ENCODE measurements at regions not wholly inside any gene's neighbourhood (a gene's known extent, or its start where the extent isn't known, plus 50 kb on each side); places are given as distances from the start of the nearest gene placed in this dataset.

DNA sequence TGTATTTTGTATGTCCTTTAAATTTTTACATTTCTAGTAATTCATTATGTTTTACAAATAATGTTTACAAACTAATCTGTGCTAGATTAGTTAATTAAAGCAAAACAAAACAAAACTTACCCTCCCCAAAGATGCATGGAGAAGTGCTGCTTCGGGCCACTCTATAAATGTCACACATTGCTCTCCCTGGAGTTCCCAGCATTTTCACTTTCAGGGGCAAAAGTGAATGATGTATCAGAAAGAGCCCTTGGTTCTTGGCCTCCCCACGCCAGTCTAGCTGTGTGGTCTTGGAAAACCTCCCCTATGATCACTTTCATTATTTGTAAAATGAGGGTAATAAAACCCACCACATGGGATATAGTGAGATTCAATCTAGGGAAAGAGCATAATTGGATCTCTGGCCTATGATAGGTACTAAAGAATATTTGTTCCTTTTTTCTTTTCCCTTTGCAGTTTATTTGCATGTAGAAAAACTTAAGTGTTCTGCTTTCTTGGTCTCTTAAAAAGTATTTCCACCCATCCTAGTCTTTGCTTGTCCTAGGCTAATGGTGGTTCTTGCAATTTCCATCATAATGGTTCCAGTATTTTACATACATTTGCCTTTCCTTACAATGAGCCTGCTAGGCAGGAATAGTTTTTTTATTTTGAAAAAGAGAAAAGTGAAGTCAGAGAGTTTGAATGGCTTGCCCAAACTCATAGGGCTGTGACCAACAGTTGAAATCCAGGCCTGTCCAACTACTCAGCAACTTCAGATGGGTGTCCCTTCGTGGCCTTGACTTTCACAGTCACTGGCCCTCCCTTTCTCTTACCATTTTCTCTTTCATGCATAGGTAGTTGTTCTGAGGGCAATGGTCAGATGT is 184.5 kb upstream of the KLF4 start:
- Mint-ChIP-seq H3K27ac (no peak overlapping the region), H3K4me1 (peaks cover 2% of the 10 kb centered on the region), H3K27me3 (no peaks in the 10 kb centered on the region), H3K9me3 (no peaks in the 10 kb centered on the region), H3K36me3 (ENCODE audit: low read depth) (no peaks in the 10 kb centered on the region), H3K4me3 (no peak overlapping the region)
- no peak for DNase-seq
- no peak for ATAC-seq

- H3K4me1 Mint-ChIP-seq, result peaks cover 2% of the 10 kb centered on the region
- H3K27me3 Mint-ChIP-seq, result no peaks in the 10 kb centered on the region
- ATAC-seq, result no peak
- no peaks in the 10 kb centered on the region for H3K9me3 Mint-ChIP-seq
- H3K4me3 Mint-ChIP-seq, result no peak overlapping the region
- H3K36me3 Mint-ChIP-seq (ENCODE audit: low read depth), result no peaks in the 10 kb centered on the region
- DNase-seq, result no peak
- no peak overlapping the region for H3K27ac Mint-ChIP-seq
Measured at GRCh38 chr9:107671588-107671987, 182.0 kb upstream of the KLF4 start.

GRCh38 chr9:107669422-107669821 is 179.9 kb upstream of the KLF4 start:
- Mint-ChIP-seq H3K27me3 (no peaks in the 10 kb centered on the region), H3K27ac (no peak overlapping the region), H3K4me1 (no peaks in the 10 kb centered on the region), H3K4me3 (no peak overlapping the region), H3K36me3 (ENCODE audit: low read depth) (no peaks in the 10 kb centered on the region), H3K9me3 (no peaks in the 10 kb centered on the region)
- DNase-seq, result no peak
- ATAC-seq, result no peak

GRCh38 chr9:107667231-107668070 is 177.9 kb upstream of the KLF4 start:
- no peak overlapping the region for H3K4me3 Mint-ChIP-seq
- DNase-seq, result no peak
- H3K36me3 Mint-ChIP-seq (ENCODE audit: low read depth), result no peaks in the 10 kb centered on the region
- H3K9me3 Mint-ChIP-seq, result no peaks in the 10 kb centered on the region
- no peak for ATAC-seq
- no peak overlapping the region for H3K27ac Mint-ChIP-seq
- no peaks in the 10 kb centered on the region for H3K27me3 Mint-ChIP-seq
- H3K4me1 Mint-ChIP-seq, result no peaks in the 10 kb centered on the region

DNA sequence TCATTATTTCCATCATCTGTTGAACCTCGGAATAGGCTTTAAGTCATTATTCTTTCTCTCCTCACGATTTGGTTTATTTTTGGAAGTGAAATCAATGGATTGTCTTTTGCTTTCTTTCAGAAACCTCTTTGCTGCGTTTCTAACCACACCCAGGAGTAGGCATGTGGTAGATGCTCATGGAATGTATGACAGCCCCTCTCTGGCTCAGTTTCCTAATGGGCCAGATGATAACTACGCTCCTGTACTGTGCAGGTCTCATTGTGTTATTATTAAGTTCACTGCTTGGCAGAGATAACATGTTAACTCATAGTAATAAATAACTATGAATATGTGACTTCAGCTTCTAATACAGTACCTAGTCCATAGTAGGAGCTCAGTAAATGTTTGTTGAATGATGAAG is 175.5 kb upstream of the KLF4 start:
- Mint-ChIP-seq H3K36me3 (ENCODE audit: low read depth) (no peaks in the 10 kb centered on the region), H3K9me3 (no peaks in the 10 kb centered on the region), H3K4me1 (no peaks in the 10 kb centered on the region), H3K4me3 (no peak overlapping the region), H3K27ac (no peak overlapping the region), H3K27me3 (no peaks in the 10 kb centered on the region)
- ATAC-seq (no peak), DNase-seq (no peak)

DNA sequence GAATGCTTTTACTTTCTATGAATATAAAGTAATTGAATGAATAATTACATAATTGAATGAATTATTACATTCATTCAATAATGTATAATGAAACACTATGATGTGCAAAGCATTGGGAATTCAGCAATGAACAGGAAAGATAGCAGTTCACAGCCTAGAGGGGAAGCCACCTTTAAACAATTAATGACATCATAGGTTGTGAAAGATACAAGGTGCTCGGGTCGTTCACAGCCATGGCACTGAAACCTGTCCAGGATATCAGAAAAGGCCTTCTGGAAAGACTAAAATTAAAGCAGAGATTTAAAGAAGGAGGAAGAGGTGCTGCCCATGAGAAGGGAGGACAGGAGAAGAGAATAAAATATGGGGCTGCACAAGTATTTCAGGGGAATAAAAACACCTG is 171.4 kb upstream of the KLF4 start:
- H3K27me3 Mint-ChIP-seq, result no peaks in the 10 kb centered on the region

DNA sequence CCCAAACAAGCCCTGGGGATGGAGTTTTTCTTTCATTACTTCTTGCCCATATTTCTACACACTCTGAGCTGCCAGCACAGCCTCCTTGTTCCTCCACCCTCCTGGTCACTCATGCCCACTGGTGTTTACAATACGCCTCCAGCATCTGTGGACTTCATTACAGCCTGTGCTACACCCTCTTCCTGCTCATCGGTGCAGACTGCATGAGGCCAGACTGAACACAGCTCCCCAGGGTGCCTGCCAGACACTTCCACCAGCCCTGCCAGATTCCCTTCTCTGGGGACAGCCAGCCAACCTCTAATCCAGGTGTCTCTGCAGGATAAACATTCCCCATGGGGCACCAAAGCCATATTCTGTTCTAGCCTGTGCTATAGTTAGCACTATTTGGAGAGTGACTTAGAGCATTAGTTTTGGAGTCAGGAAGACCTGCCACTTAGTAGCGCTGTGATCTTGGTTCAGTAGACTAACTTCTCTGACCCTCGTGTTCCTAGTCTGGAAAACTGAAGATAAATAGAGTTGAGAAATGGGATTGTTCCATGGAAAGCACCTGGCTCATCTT is 163.8 kb upstream of the KLF4 start:
- H3K4me1 Mint-ChIP-seq, result no peaks in the 10 kb centered on the region
- H3K9me3 Mint-ChIP-seq, result peaks cover 6% of the 10 kb centered on the region
- H3K36me3 Mint-ChIP-seq (ENCODE audit: low read depth), result no peaks in the 10 kb centered on the region
- H3K27ac Mint-ChIP-seq, result no peak overlapping the region
- ATAC-seq (no peak), DNase-seq (no peak)
- no peak overlapping the region for H3K4me3 Mint-ChIP-seq
- H3K27me3 Mint-ChIP-seq, result peaks cover 4% of the 10 kb centered on the region

More for the DNA sequence above, 171.4 kb upstream of the KLF4 start:
- Mint-ChIP-seq H3K4me1 (no peaks in the 10 kb centered on the region), H3K9me3 (peaks cover 7% of the 10 kb centered on the region), H3K27ac (no peak overlapping the region), H3K4me3 (no peak overlapping the region), H3K36me3 (ENCODE audit: low read depth) (no peaks in the 10 kb centered on the region)
- ATAC-seq (no peak), DNase-seq (no peak)

DNA sequence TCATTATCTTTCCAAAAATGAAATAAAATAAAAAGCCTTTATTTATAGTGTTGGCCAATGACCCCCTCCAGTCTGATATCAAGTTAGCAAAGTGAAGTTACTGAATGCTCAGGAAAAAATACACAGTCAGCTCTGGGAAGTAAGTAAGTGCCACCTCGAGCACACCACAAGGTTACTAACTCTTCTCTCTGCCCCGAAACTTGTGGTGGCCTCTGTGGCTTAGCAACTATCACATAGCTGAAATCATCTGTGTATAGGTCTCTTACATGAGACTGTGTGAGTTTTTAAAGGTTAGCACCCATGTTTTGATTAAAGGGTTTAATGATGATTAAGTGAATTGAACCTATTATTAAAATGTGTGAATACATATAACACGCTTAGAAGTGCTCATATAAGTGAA is 161.4 kb upstream of the KLF4 start:
- Mint-ChIP-seq H3K4me1 (no peaks in the 10 kb centered on the region), H3K4me3 (no peak overlapping the region), H3K9me3 (peaks cover 4% of the 10 kb centered on the region), H3K27me3 (peaks cover 4% of the 10 kb centered on the region), H3K27ac (no peak overlapping the region), H3K36me3 (ENCODE audit: low read depth) (no peaks in the 10 kb centered on the region)
- DNase-seq, result no peak
- no peak for ATAC-seq

DNA sequence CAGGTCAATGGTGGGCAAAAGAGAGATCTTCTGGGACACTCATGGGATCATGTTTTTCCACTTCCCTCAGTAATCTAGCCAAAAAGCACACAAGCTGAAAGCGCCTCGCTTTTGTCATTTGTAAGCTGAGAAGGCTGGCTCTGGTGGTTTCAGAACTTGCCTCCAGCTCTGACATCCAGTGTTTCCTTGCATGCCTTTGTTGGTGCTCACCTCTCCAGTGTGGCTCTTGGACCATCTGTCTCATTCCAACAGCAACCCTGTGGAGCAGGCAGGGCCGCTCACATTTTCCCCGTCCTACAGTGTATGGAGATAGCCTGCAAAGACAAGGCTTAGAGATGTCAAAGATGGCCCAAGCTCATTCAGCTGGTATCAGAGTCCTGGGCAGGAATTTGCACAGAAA is 160.8 kb upstream of the KLF4 start:
- Mint-ChIP-seq H3K4me3 (no peak overlapping the region), H3K4me1 (no peaks in the 10 kb centered on the region), H3K36me3 (ENCODE audit: low read depth) (no peaks in the 10 kb centered on the region), H3K27ac (no peak overlapping the region), H3K27me3 (peaks cover 4% of the 10 kb centered on the region), H3K9me3 (peaks cover 4% of the 10 kb centered on the region)
- no peak for ATAC-seq
- DNase-seq, result no peak

DNA sequence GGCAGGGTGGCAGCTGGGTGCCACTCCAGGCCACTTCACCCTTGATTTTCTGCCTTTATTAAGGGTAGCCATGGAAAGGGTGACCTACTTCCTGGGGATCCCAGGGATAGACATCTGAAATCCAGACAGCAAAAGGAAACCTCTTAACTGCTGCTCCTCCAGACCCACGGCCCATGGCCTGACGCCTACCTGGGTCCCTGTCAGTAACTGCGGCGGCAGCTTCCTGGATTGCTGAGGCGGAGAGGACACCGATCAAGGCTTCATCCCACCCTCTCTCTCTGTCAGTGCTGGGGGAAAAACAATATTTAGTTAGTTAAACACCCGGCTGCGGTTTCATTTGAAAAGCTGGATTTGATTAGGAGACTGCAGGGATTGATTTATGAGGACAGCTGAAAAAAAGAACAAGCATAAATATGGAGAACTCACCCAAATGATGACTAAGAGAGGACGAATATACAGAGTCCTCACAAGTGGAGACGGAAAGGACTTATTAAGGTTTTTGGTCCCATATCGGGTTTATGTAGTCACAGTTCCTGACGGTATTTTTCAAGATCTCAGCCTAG is 158.7 kb upstream of the KLF4 start:
- H3K4me3 Mint-ChIP-seq, result no peak overlapping the region
- peaks cover under 1% of the 10 kb centered on the region for H3K27me3 Mint-ChIP-seq
- H3K36me3 Mint-ChIP-seq (ENCODE audit: low read depth), result no peaks in the 10 kb centered on the region
- no peak overlapping the region for H3K27ac Mint-ChIP-seq
- H3K4me1 Mint-ChIP-seq, result no peaks in the 10 kb centered on the region
- ATAC-seq, result no peak
- DNase-seq, result no peak
- H3K9me3 Mint-ChIP-seq, result no peaks in the 10 kb centered on the region

DNA sequence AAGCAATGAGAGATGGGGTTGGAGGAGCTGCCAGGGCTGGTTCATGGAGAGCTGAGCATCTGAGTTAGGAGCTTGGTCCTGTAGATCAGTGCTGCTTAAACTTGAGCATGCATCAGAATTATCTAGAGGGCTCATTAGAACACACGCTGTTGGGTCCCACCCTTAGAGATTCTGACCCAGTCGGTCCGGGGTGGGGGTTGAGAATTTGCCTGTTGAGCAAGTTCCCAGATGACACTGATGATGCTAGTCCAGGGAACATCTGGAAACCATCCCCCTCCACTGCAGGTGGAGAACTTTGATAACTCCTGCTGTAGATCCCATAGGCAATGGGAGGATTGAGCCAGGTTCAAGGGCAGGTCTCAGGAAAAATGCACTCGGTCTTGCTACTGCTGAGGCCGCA is 158.0 kb upstream of the KLF4 start:
- ATAC-seq (no peak), DNase-seq (no peak)
- Mint-ChIP-seq H3K27ac (no peak overlapping the region), H3K4me1 (no peaks in the 10 kb centered on the region), H3K9me3 (no peaks in the 10 kb centered on the region), H3K36me3 (ENCODE audit: low read depth) (no peaks in the 10 kb centered on the region), H3K4me3 (no peak overlapping the region), H3K27me3 (peaks cover under 1% of the 10 kb centered on the region)

DNA sequence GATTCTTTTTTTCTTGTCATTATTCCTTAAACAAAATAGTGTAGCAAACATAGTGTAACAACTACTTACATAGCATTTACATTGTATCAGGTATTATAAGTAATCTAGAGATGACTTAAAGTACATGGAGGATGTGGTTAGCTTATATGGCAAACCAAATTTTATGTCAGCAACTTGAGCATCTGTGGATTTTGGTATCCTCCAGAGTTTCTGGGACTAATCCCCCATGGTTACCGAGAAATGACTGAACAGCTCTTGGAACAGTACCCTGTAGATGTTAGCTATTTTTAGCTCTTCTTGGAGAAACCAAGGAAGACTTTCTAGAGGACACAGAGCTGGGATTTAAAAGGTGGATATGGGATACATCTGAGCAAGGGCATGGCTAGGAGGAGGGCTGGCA is 157.6 kb upstream of the KLF4 start:
- Mint-ChIP-seq H3K4me3 (no peak overlapping the region), H3K27me3 (peaks cover 3% of the 10 kb centered on the region), H3K4me1 (no peaks in the 10 kb centered on the region), H3K9me3 (no peaks in the 10 kb centered on the region), H3K27ac (no peak overlapping the region), H3K36me3 (ENCODE audit: low read depth) (no peaks in the 10 kb centered on the region)
- no peak for DNase-seq
- no peak for ATAC-seq

- no peak overlapping the region for H3K4me3 Mint-ChIP-seq
- no peak for ATAC-seq
- no peaks in the 10 kb centered on the region for H3K4me1 Mint-ChIP-seq
- no peaks in the 10 kb centered on the region for H3K9me3 Mint-ChIP-seq
- no peak for DNase-seq
- no peaks in the 10 kb centered on the region for H3K36me3 Mint-ChIP-seq (ENCODE audit: low read depth)
- no peak overlapping the region for H3K27ac Mint-ChIP-seq
- H3K27me3 Mint-ChIP-seq, result peaks cover 6% of the 10 kb centered on the region
Measured at GRCh38 chr9:107645464-107645833, 155.9 kb upstream of the KLF4 start.

- Mint-ChIP-seq H3K27me3 (peaks cover 11% of the 10 kb centered on the region), H3K4me3 (no peak overlapping the region), H3K9me3 (no peaks in the 10 kb centered on the region), H3K27ac (no peak overlapping the region), H3K36me3 (ENCODE audit: low read depth) (no peaks in the 10 kb centered on the region), H3K4me1 (no peaks in the 10 kb centered on the region)
- ATAC-seq (no peak), DNase-seq (no peak)
Measured at GRCh38 chr9:107644733-107645463, 155.3 kb upstream of the KLF4 start.
